ENCODE measurements at regions not wholly inside any gene's neighbourhood (a gene's known extent, or its start where the extent isn't known, plus 50 kb on each side); places are given as distances from the start of the nearest gene placed in this dataset.

GRCh38 chr7:126378642-126379041 is 874.1 kb downstream of the GRM8 start:
- no peak for DNase-seq (ENCODE audit: extremely low read depth, low read depth)

GRCh38 chr7:126370038-126370668 is 882.6 kb downstream of the GRM8 start:
- no peak for DNase-seq (ENCODE audit: extremely low read depth, low read depth)

GRCh38 chr7:126362746-126363145 is 890.0 kb downstream of the GRM8 start:
- DNase-seq (ENCODE audit: extremely low read depth, low read depth), result no peak

- no peak for DNase-seq (ENCODE audit: extremely low read depth, low read depth)
These were observed 891.6 kb downstream of the GRM8 start for GRCh38 chr7:126361183-126361582.

- DNase-seq (ENCODE audit: extremely low read depth, low read depth), result no peak
These were observed 912.9 kb downstream of the GRM8 start for GRCh38 chr7:126339813-126340212.

- DNase-seq (ENCODE audit: extremely low read depth, low read depth), result no peak
These were observed 947.1 kb downstream of the GRM8 start for GRCh38 chr7:126305671-126306070.

GRCh38 chr7:126303926-126304325 is 948.8 kb downstream of the GRM8 start:
- no peak for DNase-seq (ENCODE audit: extremely low read depth, low read depth)

GRCh38 chr7:126302639-126303038 is 950.1 kb downstream of the GRM8 start:
- no peak for DNase-seq (ENCODE audit: extremely low read depth, low read depth)

GRCh38 chr7:126286317-126286716 is 966.4 kb downstream of the GRM8 start:
- no peak for DNase-seq (ENCODE audit: extremely low read depth, low read depth)

- no peak for DNase-seq (ENCODE audit: extremely low read depth, low read depth)
These were observed 1016.5 kb downstream of the GRM8 start for GRCh38 chr7:126236261-126236660.

GRCh38 chr7:126228356-126229061 is 1024.2 kb downstream of the GRM8 start:
- DNase-seq (ENCODE audit: extremely low read depth, low read depth), result no peak

GRCh38 chr7:126227643-126228042 is 1025.1 kb downstream of the GRM8 start:
- no peak for DNase-seq (ENCODE audit: extremely low read depth, low read depth)

GRCh38 chr7:126227055-126227454 is 1025.7 kb downstream of the GRM8 start:
- DNase-seq (ENCODE audit: extremely low read depth, low read depth), result no peak

- DNase-seq (ENCODE audit: extremely low read depth, low read depth), result no peak
These were observed 1029.0 kb downstream of the GRM8 start for GRCh38 chr7:126223729-126224128.

GRCh38 chr7:126222782-126223181 is 1030.0 kb downstream of the GRM8 start:
- DNase-seq (ENCODE audit: extremely low read depth, low read depth), result no peak

GRCh38 chr7:126215785-126216184 is 1037.0 kb downstream of the GRM8 start:
- DNase-seq (ENCODE audit: extremely low read depth, low read depth), result no peak

- DNase-seq (ENCODE audit: extremely low read depth, low read depth), result no peak
These were observed 1038.9 kb downstream of the GRM8 start for GRCh38 chr7:126213876-126214275.

- no peak for DNase-seq (ENCODE audit: extremely low read depth, low read depth)
These were observed 1040.9 kb downstream of the GRM8 start for GRCh38 chr7:126211875-126212274.

GRCh38 chr7:126210707-126211106 is 1042.0 kb downstream of the GRM8 start:
- DNase-seq (ENCODE audit: extremely low read depth, low read depth), result no peak

GRCh38 chr7:126203185-126203584 is 1049.6 kb downstream of the GRM8 start:
- DNase-seq (ENCODE audit: extremely low read depth, low read depth), result no peak

- no peak for DNase-seq (ENCODE audit: extremely low read depth, low read depth)
These were observed 1050.6 kb downstream of the GRM8 start for GRCh38 chr7:126202177-126202576.

GRCh38 chr7:126185959-126186580 is 1066.7 kb downstream of the GRM8 start:
- DNase-seq (ENCODE audit: extremely low read depth, low read depth), result no peak
